Adrenal gland (tissue), 9 donors: ENCODE measurements at regions not wholly inside any gene's neighbourhood (a gene's known extent, or its start where the extent isn't known, plus 50 kb on each side); places are given as distances from the start of the nearest gene placed in this dataset.

Experiments used
- DNase-seq, 7 donors: peaks; one replicate each; pipeline ENCODE4 v3.0.0-alpha.2; 2019 to 2020
- H3K27ac ChIP-seq, 5 donors: fragments of 200-600 bp; sonication (generic) in 4 of 5; 1 replicate in 3 of 5; 2 replicates in 2 of 5; pipeline versions ENCODE4 v1.5.1 to v1.8.0; 2016 to 2020; ENCODE audit warnings: mild to moderate bottlenecking in 1 of 5
- H3K27me3 ChIP-seq: fragments of 200-600 bp; 2 replicates; pipeline ENCODE4 v1.8.0; 2021
- H3K36me3 ChIP-seq, 2 donors: fragments of 200-600 bp; replicated peaks in 1 of 2; 1 replicate in 1 of 2; 2 replicates in 1 of 2; pipeline versions ENCODE4 v1.5.1 to v1.8.0; 2018 to 2022
- H3K4me1 ChIP-seq, 2 donors: fragments of 200-600 bp; replicated peaks in 1 of 2; 1 replicate in 1 of 2; 2 replicates in 1 of 2; pipeline versions ENCODE4 v1.5.1 to v1.8.0; 2018 to 2021
- H3K4me3 ChIP-seq, 4 donors: fragments of 200-600 bp; sonication (generic) in 3 of 4; one replicate each; pipeline ENCODE4 v1.5.1; 2016 to 2018
- H3K9me3 ChIP-seq, 3 donors: fragments of 200-600 bp; sonication (generic) in 1 of 3; replicated peaks in 1 of 3; 1 replicate in 2 of 3; 2 replicates in 1 of 3; pipeline versions ENCODE4 v1.5.1 to v1.8.0; 2016 to 2021
- CTCF ChIP-seq, 6 experiments: fragments of 450-650 bp in 4 of 6; fragments of 200-600 bp in 2 of 6; sonication (generic) in 1 of 6; IDR thresholded peaks; 1 replicate in 5 of 6; 2 replicates in 1 of 6; pipeline versions ENCODE4 v1.5.1 to v1.8.0; 2016 to 2021; ENCODE audit warnings: antibody characterized with exemption in 6 of 6, mild to moderate bottlenecking in 2 of 6, moderate library complexity in 1 of 6
- POLR2A ChIP-seq, 2 donors: fragments of 450-650 bp; IDR thresholded peaks; one replicate each; pipeline ENCODE4 v1.6.1; 2017; ENCODE audit warnings: antibody characterized with exemption in 2 of 2, mild to moderate bottlenecking in 2 of 2, moderate library complexity in 1 of 2
- WGBS, 4 donors: extraction: QIAGEN DNeasy Blood & Tissue Kit in 2 of 4; methylation state at CpG; one replicate each; pipeline versions ENCODE4 v1.1.5 to v1.1.7; 2013 to 2017; 5-methylcytosine and 5-hydroxymethylcytosine counted together
- intact Hi-C, 2 donors: fragments of 100-400 bp; cut with DNase I; formaldehyde crosslinking; loops; one replicate each; pipeline versions ENCODE4 v1.14.1 to v1.15.0; 2022 to 2023
- donor health status: healthy with polysubstance abuse.
- donor health status: Bipolar disorder and iron deficiency.
- donor health status: DM: yes; HTN: yes; CAD: no.
- donor health status: DM: no; HTN: no; CAD: no.
- donor health status: DM: no; HTN: no; CAD: no.

- no peak overlapping the region for H3K27ac ChIP-seq
- no peak for TF ChIP-seq CTCF (IDR thresholded peaks at IDR 0.05)
- TF ChIP-seq POLR2A (IDR thresholded peaks at IDR 0.05), result no peak
- 52 to 59% (median 56%) methylated on average over 11 to 14 of the region's 14 CpGs for WGBS, 4 donors
- DNase-seq, result no peak
- intact Hi-C loops, result no loop called here
- no peaks in the 10 kb centered on the region for H3K36me3 ChIP-seq
- no peak overlapping the region for H3K4me3 ChIP-seq
- no peaks in the 10 kb centered on the region for H3K4me1 ChIP-seq
- no peaks in the 10 kb centered on the region for H3K9me3 ChIP-seq
- no peaks in the 10 kb centered on the region for H3K27me3 ChIP-seq
Measured at GRCh38 chr5:2441495-2442180, 309.8 kb downstream of the IRX2 start.

- H3K27ac ChIP-seq, result no peak overlapping the region
- intact Hi-C loops, result no loop called here
- 80 to 92% (median 86%) methylated on average over 3 of the region's 3 CpGs for WGBS, 4 donors
- no peaks in the 10 kb centered on the region for H3K36me3 ChIP-seq
- DNase-seq, result no peak
- no peak overlapping the region for H3K4me3 ChIP-seq
- H3K9me3 ChIP-seq, result no peaks in the 10 kb centered on the region
- no peak for TF ChIP-seq CTCF (IDR thresholded peaks at IDR 0.05)
- no peak for TF ChIP-seq POLR2A (IDR thresholded peaks at IDR 0.05)
- H3K4me1 ChIP-seq, result no peaks in the 10 kb centered on the region
- H3K27me3 ChIP-seq, result no peaks in the 10 kb centered on the region
Measured at GRCh38 chr5:2439608-2440007, 311.9 kb downstream of the IRX2 start.

- Histone ChIP-seq H3K27ac (no peak overlapping the region), H3K9me3 (no peaks in the 10 kb centered on the region), H3K4me1 (no peaks in the 10 kb centered on the region), H3K36me3 (no peaks in the 10 kb centered on the region), H3K27me3 (no peaks in the 10 kb centered on the region), H3K4me3 (no peak overlapping the region)
- no peak for DNase-seq
- intact Hi-C loops, result no loop called here
- 12 to 27% (median 21%) methylated on average over 6 of the region's 6 CpGs for WGBS, 4 donors
- TF ChIP-seq POLR2A (IDR thresholded peaks at IDR 0.05) (no peak), CTCF (IDR thresholded peaks at IDR 0.05) (no peak)
Measured at GRCh38 chr5:2433086-2433485, 318.4 kb downstream of the IRX2 start.

- H3K4me3 ChIP-seq, result no peak overlapping the region
- no peak for TF ChIP-seq POLR2A (IDR thresholded peaks at IDR 0.05)
- no peak for TF ChIP-seq CTCF (IDR thresholded peaks at IDR 0.05)
- WGBS, 4 donors, result 42 to 52% (median 47%) methylated on average over 11 to 14 of the region's 14 CpGs
- H3K36me3 ChIP-seq, result no peaks in the 10 kb centered on the region
- no peaks in the 10 kb centered on the region for H3K27me3 ChIP-seq
- no peaks in the 10 kb centered on the region for H3K9me3 ChIP-seq
- H3K27ac ChIP-seq, result no peak overlapping the region
- H3K4me1 ChIP-seq, result no peaks in the 10 kb centered on the region
- intact Hi-C loops, result no loop called here
- DNase-seq, result no peak
Measured at GRCh38 chr5:2432076-2432920, 319.2 kb downstream of the IRX2 start.
